ENCODE measurements at regions not wholly inside any gene's neighbourhood (a gene's known extent, or its start where the extent isn't known, plus 50 kb on each side); places are given as distances from the start of the nearest gene placed in this dataset.
A peak's percentile ranks its signal among the peaks of the same experiment; 100 is the strongest.

- TF ChIP-seq, protein P1, sequence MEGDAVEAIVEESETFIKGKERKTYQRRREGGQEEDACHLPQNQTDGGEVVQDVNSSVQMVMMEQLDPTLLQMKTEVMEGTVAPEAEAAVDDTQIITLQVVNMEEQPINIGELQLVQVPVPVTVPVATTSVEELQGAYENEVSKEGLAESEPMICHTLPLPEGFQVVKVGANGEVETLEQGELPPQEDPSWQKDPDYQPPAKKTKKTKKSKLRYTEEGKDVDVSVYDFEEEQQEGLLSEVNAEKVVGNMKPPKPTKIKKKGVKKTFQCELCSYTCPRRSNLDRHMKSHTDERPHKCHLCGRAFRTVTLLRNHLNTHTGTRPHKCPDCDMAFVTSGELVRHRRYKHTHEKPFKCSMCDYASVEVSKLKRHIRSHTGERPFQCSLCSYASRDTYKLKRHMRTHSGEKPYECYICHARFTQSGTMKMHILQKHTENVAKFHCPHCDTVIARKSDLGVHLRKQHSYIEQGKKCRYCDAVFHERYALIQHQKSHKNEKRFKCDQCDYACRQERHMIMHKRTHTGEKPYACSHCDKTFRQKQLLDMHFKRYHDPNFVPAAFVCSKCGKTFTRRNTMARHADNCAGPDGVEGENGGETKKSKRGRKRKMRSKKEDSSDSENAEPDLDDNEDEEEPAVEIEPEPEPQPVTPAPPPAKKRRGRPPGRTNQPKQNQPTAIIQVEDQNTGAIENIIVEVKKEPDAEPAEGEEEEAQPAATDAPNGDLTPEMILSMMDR (IDR thresholded peaks at IDR 0.05) = no peak
- ATAC-seq (ENCODE audit: low FRiP score) (no peak), DNase-seq (ENCODE audit: low spot score) (no peak)
Measured at GRCh38 chr10:44779511-44779910, 131.6 kb upstream of the TMEM72 start.

DNA sequence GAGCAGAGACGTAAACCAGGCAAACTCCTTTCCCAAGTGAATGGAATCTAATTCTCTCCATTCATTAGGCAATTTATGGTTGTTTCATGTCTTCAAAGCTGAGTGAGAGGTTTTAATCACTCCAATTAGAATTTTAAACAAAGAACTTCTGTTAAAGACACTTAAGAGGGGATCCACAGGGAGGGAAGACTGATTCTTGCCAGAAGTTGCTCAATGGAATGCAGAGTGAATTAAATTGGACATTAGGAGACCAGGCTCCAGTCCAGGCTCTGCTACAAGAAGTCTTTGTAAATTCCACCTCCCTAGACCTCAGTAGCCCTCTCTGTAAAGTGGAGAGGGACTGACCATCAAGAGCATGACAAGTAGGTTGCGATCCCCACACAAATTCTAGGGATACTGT lies 130.7 kb upstream of the TMEM72 start:
- ATAC-seq (ENCODE audit: low FRiP score) (no peak), DNase-seq (ENCODE audit: low spot score) (no peak)
- TF ChIP-seq, protein P1 (IDR thresholded peaks at IDR 0.05) = no peak

DNA sequence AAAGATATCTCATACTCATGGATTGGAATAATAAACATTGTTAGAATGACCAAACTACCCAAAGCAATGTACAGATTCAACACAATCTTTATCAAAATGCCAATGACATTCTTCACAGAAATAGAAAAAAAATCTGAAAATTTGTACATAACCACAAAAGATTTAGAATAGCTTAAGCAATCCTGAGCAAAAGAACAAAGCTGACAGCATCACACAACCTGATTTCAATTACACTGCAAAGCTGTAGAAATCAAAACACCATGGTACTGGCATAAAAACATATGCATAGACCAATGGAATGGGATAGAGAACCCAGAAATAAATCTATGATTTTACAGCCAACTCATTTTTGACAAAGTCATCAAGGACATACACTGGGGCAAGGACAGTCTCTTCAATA lies 130.0 kb upstream of the TMEM72 start:
- no peak for DNase-seq (ENCODE audit: low spot score)
- TF ChIP-seq, protein P1 (IDR thresholded peaks at IDR 0.05) = no peak
- ATAC-seq (ENCODE audit: low FRiP score) = no peak

GRCh38 chr10:44786286-44786850 lies 124.8 kb upstream of the TMEM72 start:
- TF ChIP-seq, protein P1 (IDR thresholded peaks at IDR 0.05) = no peak
- ATAC-seq (ENCODE audit: low FRiP score) = peak; percentile 82

DNA sequence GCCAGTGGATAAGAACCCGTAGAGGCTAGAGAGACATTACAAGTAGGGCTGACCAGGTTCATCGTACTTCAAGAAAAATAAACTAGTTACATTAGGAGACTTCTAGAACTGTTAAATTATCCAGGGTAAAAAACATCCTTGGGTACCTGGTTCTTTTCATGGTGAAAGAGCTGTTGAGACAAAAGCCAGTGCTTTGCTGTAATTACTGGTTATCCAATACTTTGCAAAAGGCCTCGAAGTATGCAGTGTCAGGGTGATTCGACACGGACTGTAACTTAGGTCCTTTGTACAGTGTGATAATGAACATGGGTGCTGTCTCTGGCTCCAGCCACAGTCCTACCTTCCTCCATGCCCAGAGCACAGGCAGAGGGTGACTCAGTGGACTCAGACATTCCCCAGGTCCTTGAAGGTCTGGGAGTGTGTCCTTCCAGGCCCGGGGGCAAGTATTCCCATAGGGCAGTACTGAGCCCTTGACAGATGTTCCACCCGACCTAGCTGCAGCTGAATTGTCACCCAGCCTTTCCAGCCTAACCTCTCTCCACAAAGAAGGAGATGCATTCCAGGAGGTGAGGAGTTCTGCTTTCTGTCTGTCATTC lies 123.6 kb upstream of the TMEM72 start:
- TF ChIP-seq, protein P1 (IDR thresholded peaks at IDR 0.05) = no peak
- no peak for ATAC-seq (ENCODE audit: low FRiP score)
- no peak for DNase-seq (ENCODE audit: low spot score)

More at GRCh38 chr10:44786286-44786850, 124.8 kb upstream of the TMEM72 start:
- DNase-seq (ENCODE audit: low spot score) = no peak

DNA sequence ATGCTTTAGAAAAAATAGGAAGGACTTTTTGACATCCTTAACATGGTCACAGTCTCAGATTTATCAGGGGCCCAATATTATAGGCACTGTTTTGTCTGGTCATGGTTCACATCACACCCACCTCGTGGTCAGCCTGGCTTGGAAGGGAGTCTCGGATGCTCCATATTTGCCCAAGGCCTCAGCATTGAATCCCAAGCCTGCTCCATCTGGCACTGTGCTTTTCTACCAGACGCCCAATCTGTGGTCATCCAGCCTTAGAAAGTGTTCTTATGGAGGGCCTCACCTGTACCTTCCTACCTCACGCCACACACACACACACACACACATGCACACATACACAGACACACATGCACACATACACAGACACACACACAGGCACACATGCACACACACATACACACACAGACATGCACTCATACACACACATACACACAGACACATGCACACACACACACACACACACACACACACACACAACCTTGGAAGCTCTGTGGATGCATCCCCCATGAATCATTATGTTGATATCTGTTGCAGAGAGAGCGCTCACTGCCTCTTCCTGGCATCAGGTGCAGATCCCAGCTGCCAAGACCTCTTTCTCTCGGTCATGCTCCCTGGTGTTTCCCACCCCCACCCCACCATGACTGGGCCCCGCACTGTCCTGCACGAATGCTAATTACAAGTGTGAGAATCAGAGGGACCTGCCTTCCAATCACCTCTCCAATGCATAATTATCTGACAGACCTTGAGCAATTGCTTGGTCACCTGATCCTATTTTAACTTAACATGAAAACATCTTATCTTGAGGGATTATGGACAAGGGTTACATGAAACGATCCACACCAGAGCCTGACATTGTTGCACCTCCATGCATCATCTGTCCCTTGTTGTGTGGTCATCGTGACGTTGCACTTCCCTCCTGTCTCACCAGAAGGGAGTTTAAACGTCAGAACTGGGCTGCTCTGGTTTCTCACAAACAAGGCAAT lies 122.7 kb upstream of the TMEM72 start:
- peak; percentile 59 for ATAC-seq (ENCODE audit: low FRiP score)
- TF ChIP-seq, protein P1 (IDR thresholded peaks at IDR 0.05) = no peak
- no peak for DNase-seq (ENCODE audit: low spot score)
